Astrocyte of the spinal cord (primary cell): ENCODE measurements at regions not wholly inside any gene's neighbourhood (a gene's known extent, or its start where the extent isn't known, plus 50 kb on each side); places are given as distances from the start of the nearest gene placed in this dataset.

Source experiments
- DNase-seq: peaks from one replicate; pipeline ENCODE4 v3.0.0; 2011; ENCODE audit warnings: low read depth, low spot score
- H3K4me3 ChIP-seq: 2 replicates; pipeline ENCODE4 v1.5.1; 2011; ENCODE audit warnings: low read depth, mild to moderate bottlenecking, low read length, moderate library complexity
- in situ Hi-C: cut with HindIII; loops from 2 replicates; pipeline ENCODE4 v1.10.0; 2017; ENCODE audit warnings: low sequenced_read_pairs
- TF ChIP-seq, protein P1 (sequence below): IDR thresholded peaks from 2 replicates; pipeline ENCODE4 v1.5.1; 2012; ENCODE audit warnings: low read depth, mild to moderate bottlenecking, low read length, inconsistent platforms

DNA sequence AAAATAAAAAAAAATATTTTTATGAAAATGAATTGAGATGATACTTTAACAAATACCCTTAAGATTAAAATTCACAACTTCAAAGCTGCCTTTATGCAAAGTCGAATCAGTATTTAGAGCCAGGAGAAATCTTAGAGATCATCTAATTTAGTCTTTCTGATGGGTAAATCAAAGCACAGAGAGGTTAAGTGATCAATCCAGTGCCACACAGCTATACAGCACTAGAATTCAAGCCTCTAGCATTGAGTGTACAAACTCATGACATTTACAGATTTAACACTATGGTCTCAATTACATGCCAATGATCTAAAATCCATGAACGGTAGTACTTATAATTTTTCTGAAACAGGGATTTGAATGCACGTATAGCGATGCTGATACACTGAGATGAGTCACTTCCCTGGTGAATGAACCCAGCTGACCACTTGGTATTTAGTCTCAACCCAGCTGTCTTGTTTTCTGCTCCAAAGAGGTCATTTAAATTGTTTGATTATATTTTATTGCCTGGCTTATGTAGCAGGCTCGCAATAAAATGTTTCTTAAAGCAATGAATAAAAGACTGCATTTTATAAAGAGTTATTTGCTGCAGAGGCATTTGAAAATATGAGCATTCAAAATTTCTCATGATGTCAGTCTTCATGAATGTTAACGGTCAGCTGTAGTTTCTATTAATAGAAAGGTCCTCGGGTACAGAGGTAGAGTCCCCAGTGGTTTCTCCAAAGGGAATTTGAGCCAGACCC is 152.4 kb upstream of the PRICKLE1 start:
- H3K4me3 ChIP-seq: no peak overlapping the region
- peak; percentile 82 for DNase-seq
- in situ Hi-C loops: no loop called here
- TF ChIP-seq, protein P1, sequence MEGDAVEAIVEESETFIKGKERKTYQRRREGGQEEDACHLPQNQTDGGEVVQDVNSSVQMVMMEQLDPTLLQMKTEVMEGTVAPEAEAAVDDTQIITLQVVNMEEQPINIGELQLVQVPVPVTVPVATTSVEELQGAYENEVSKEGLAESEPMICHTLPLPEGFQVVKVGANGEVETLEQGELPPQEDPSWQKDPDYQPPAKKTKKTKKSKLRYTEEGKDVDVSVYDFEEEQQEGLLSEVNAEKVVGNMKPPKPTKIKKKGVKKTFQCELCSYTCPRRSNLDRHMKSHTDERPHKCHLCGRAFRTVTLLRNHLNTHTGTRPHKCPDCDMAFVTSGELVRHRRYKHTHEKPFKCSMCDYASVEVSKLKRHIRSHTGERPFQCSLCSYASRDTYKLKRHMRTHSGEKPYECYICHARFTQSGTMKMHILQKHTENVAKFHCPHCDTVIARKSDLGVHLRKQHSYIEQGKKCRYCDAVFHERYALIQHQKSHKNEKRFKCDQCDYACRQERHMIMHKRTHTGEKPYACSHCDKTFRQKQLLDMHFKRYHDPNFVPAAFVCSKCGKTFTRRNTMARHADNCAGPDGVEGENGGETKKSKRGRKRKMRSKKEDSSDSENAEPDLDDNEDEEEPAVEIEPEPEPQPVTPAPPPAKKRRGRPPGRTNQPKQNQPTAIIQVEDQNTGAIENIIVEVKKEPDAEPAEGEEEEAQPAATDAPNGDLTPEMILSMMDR: no peak

DNA sequence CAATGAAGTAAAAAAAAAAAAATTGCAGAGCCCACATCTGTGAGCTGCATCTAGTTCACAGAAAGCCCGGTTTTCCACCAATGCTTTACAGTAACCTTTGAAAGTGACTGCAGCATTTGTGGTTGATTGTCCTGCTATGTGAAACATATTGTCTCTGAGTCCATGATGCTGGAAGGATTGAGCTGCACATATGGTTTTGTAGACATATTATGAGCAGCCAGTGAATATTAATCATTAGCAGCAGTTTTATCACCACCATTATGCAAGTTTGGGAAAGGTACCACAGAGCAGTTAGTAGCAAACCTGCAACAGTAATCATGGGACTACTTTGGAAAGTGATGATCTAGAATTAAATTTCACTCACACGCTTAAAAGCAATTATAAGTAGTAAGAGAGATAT is 151.5 kb upstream of the PRICKLE1 start:
- TF ChIP-seq, protein P1: no peak
- in situ Hi-C loops: no loop called here
- no peak for DNase-seq
- H3K4me3 ChIP-seq: no peak overlapping the region

DNA sequence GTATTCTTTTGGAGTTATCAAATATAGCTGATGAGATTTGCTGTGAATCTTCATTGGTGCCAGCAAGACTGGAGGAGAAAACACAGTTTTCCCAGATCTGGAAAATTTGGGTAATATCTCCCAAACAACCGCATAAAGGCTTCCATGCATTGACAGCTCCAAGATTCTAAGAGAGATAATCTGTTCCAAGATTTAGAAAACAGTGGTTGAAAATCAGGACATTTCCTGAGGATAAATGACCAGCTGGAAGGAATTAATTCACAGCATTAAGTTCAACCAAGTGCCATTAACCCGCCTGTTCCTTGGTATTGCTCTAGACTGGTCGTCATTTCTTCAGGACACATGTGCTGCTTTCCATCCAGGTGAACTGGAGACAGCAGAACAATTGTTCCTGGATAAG is 147.9 kb upstream of the PRICKLE1 start:
- TF ChIP-seq, protein P1: no peak
- DNase-seq: no peak
- in situ Hi-C loops: no loop called here
- no peak overlapping the region for H3K4me3 ChIP-seq

- H3K4me3 ChIP-seq: no peak overlapping the region
- TF ChIP-seq, protein P1: no peak
- no peak for DNase-seq
- in situ Hi-C loops: no loop called here
Measured at GRCh38 chr12:42735861-42736361, 146.4 kb upstream of the PRICKLE1 start.

GRCh38 chr12:42733911-42734310 is 144.4 kb upstream of the PRICKLE1 start:
- H3K4me3 ChIP-seq: no peak overlapping the region
- in situ Hi-C loops: no loop called here
- TF ChIP-seq, protein P1: no peak
- DNase-seq: no peak

DNA sequence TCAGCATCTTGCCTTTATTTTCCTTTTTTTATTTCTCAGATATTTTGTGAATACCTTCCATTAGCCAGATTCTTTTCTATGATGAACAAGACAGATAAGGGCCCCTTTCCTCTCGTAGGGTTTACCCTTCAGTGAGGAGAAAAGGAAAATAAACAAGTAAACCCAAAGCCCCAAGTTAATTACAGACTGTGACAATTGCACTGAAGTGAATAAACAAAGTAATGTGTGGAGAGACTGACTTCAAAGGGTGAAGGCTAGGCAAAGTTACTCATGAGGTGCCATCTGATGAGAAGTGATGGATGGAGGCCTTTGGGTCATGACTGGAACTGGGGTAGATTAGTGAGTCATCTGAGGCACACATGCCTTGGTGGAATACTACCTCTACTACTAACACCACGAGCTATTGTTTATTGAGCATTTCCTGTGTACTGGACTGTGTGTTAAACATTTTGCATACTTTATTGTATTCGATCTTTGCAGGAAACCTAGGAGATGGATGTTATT is 143.4 kb upstream of the PRICKLE1 start:
- in situ Hi-C loops: no loop called here
- no peak overlapping the region for H3K4me3 ChIP-seq
- TF ChIP-seq, protein P1: no peak
- DNase-seq: no peak
